Umbilical cord (tissue), 1 donor: ENCODE measurements at regions not wholly inside any gene's neighbourhood (a gene's known extent, or its start where the extent isn't known, plus 50 kb on each side); places are given as distances from the start of the nearest gene placed in this dataset.
A peak's percentile ranks its signal among the peaks of the same experiment; 100 is the strongest.

ENCODE experiments used
- DNase-seq: peaks from one replicate; pipeline ENCODE4 v3.0.0-alpha.2; 2015; ENCODE audit warnings: low spot score

DNA sequence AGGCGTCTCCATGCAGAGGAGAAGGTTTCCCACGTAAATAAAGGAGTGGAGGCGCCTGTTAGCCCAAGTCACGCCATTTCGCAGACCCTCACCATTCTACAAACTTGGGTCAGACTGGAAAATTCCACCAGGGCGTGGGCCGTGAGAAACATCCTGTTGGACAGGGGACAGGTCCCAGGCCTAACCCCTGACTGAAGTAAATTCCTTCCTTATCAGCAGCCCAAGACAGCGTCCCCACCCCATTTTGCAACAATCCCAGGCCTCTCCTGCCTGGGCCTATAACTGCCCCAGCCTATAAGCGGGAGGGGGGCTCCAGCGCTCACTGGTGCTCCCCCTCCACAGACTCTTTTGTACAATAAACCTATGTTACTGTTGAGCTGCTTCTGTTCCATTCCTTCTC is 57.3 kb upstream of the CBLN2 start:
- DNase-seq: peak; percentile 17
